ENCODE measurements at regions not wholly inside any gene's neighbourhood (a gene's known extent, or its start where the extent isn't known, plus 50 kb on each side); places are given as distances from the start of the nearest gene placed in this dataset.

GRCh38 chr9:4433379-4433778, 56.9 kb upstream of the SLC1A1 start:
- TF ChIP-seq CEBPZ (IDR thresholded peaks at IDR 0.05; ENCODE audit: low read depth, low read length) (no peak), MLLT1 (IDR thresholded peaks at IDR 0.05) (no peak), CTCF (IDR thresholded peaks at IDR 0.05 in 2 of 3, conservative IDR thresholded peaks at IDR 0.05 in 1 of 3; ENCODE audit: control insufficient read depth in 2 of 3, extremely low read depth in 1 of 3, insufficient read depth in 1 of 3, low read depth in 3 of 3, low read length in 3 of 3) (no peak), POLR2A (IDR thresholded peaks at IDR 0.05; ENCODE audit: low read depth, low read length) (no peak), REST (IDR thresholded peaks at IDR 0.05; ENCODE audit: low read depth, low read length) (no peak), STAT1 (conservative IDR thresholded peaks at IDR 0.05) (no peak), CEBPB (IDR thresholded peaks at IDR 0.05; ENCODE audit: borderline replicate concordance in 1 of 2, low read depth in 2 of 2, low read length in 2 of 2) (no peak), SPI1 (IDR thresholded peaks at IDR 0.05; ENCODE audit: borderline replicate concordance, insufficient read depth, low read depth, low read length) (no peak), ATF2 (IDR thresholded peaks at IDR 0.05; ENCODE audit: low read length) (peak; percentile 52; the same call in 1 of the 2 replicates), POLR2AphosphoS5 (IDR thresholded peaks at IDR 0.05; ENCODE audit: low read length) (no peak), GATAD2B (conservative IDR thresholded peaks at IDR 0.05; ENCODE audit: low read depth) (no peak), HDAC2 (IDR thresholded peaks at IDR 0.05) (no peak), TAF1 (IDR thresholded peaks at IDR 0.05; ENCODE audit: borderline replicate concordance, low read depth, low read length) (no peak), BHLHE40 (IDR thresholded peaks at IDR 0.05; ENCODE audit: borderline replicate concordance in 1 of 2, low read depth in 2 of 2, low read length in 1 of 2) (no peak)
